ENCODE measurements at regions not wholly inside any gene's neighbourhood (a gene's known extent, or its start where the extent isn't known, plus 50 kb on each side); places are given as distances from the start of the nearest gene placed in this dataset.

DNA sequence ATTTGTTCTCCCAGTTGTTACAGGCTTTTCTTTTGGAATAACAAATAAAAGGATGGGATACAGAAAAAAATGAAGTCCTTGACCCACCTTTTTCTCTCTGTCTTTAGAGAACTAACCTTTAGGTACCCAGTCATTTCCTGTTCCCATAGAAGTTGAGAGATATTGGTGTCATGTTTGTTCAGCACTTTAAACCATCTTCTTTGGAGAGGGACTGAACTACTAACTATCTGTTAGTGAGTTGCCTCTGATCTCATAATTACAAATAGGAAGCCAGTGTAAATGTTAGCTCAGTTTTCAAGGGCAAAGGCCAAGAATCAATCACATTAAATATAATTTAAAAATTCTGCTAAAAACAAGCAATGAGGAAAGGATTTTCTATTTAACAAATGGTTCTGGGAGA, 72.9 kb upstream of the DCBLD2 start:
- DNase-seq (ENCODE audit: low spot score in 2 of 2) = no peak
- Histone ChIP-seq H3K4me3 (no peak overlapping the region), H3K27me3 (no peaks in the 10 kb centered on the region), H3K36me3 (no peaks in the 10 kb centered on the region), H3K27ac (no peak overlapping the region), H3K4me1 (no peaks in the 10 kb centered on the region), H3K9me3 (no peaks in the 10 kb centered on the region)
- TF ChIP-seq CTCF (IDR thresholded peaks at IDR 0.05) = no peak
- TF ChIP-seq POLR2AphosphoS5 (IDR thresholded peaks at IDR 0.05) = no peak
- no peak for TF ChIP-seq POLR2A (IDR thresholded peaks at IDR 0.05)
- intact Hi-C loops (cut with DNase I; ENCODE audit: low total_unique reads) = no loop called here

GRCh38 chr3:98972720-98973119, 71.2 kb upstream of the DCBLD2 start:
- no peak overlapping the region for H3K27ac ChIP-seq
- intact Hi-C loops (cut with DNase I; ENCODE audit: low total_unique reads) = no loop called here
- H3K4me3 ChIP-seq = no peak overlapping the region
- no peaks in the 10 kb centered on the region for H3K36me3 ChIP-seq
- no peaks in the 10 kb centered on the region for H3K4me1 ChIP-seq
- no peaks in the 10 kb centered on the region for H3K9me3 ChIP-seq
- DNase-seq (ENCODE audit: low spot score in 2 of 2) = no peak
- no peaks in the 10 kb centered on the region for H3K27me3 ChIP-seq
- no peak for TF ChIP-seq CTCF (IDR thresholded peaks at IDR 0.05)
- TF ChIP-seq POLR2AphosphoS5 (IDR thresholded peaks at IDR 0.05) = no peak
- TF ChIP-seq POLR2A (IDR thresholded peaks at IDR 0.05) = no peak

GRCh38 chr3:98972155-98972554, 70.7 kb upstream of the DCBLD2 start:
- H3K4me1 ChIP-seq = no peaks in the 10 kb centered on the region
- no peaks in the 10 kb centered on the region for H3K27me3 ChIP-seq
- no peak overlapping the region for H3K27ac ChIP-seq
- no peaks in the 10 kb centered on the region for H3K9me3 ChIP-seq
- DNase-seq (ENCODE audit: low spot score in 2 of 2) = no peak
- intact Hi-C loops (cut with DNase I; ENCODE audit: low total_unique reads) = no loop called here
- no peak for TF ChIP-seq CTCF (IDR thresholded peaks at IDR 0.05)
- TF ChIP-seq POLR2AphosphoS5 (IDR thresholded peaks at IDR 0.05) = no peak
- no peak for TF ChIP-seq POLR2A (IDR thresholded peaks at IDR 0.05)
- H3K4me3 ChIP-seq = no peak overlapping the region
- H3K36me3 ChIP-seq = no peaks in the 10 kb centered on the region

- Histone ChIP-seq H3K4me3 (no peak overlapping the region), H3K9me3 (no peaks in the 10 kb centered on the region), H3K27ac (no peak overlapping the region), H3K27me3 (no peaks in the 10 kb centered on the region), H3K36me3 (no peaks in the 10 kb centered on the region), H3K4me1 (no peaks in the 10 kb centered on the region)
- intact Hi-C loops (cut with DNase I; ENCODE audit: low total_unique reads) = no loop called here
- DNase-seq (ENCODE audit: low spot score in 2 of 2) = no peak
- TF ChIP-seq POLR2A (IDR thresholded peaks at IDR 0.05) (no peak), POLR2AphosphoS5 (IDR thresholded peaks at IDR 0.05) (no peak), CTCF (IDR thresholded peaks at IDR 0.05) (no peak)
These were observed 69.7 kb upstream of the DCBLD2 start for GRCh38 chr3:98971169-98971681.

DNA sequence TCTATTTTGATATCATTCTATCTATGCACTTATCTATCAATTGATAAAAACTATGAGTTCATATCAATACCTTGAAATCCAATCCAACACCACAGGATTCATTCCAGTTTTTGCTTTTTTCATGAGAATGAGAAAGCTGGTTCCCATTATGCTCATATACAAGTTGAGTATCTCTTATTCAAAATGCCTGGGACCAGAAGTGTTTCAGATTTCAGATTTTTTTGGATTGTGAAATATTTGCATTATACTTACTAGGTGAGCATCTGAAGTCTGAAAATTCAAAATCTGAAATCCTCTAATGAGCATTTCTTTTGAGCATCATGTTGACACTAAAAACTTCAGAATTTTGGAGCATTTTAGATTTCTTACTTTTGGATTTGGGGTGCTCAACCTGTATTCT, 67.8 kb upstream of the DCBLD2 start:
- H3K4me3 ChIP-seq = no peak overlapping the region
- H3K27ac ChIP-seq = no peak overlapping the region
- H3K4me1 ChIP-seq = no peaks in the 10 kb centered on the region
- H3K27me3 ChIP-seq = no peaks in the 10 kb centered on the region
- no peak for DNase-seq (ENCODE audit: low spot score in 2 of 2)
- no peaks in the 10 kb centered on the region for H3K36me3 ChIP-seq
- TF ChIP-seq CTCF (IDR thresholded peaks at IDR 0.05) (no peak), POLR2A (IDR thresholded peaks at IDR 0.05) (no peak), POLR2AphosphoS5 (IDR thresholded peaks at IDR 0.05) (no peak)
- H3K9me3 ChIP-seq = no peaks in the 10 kb centered on the region
- intact Hi-C loops (cut with DNase I; ENCODE audit: low total_unique reads) = no loop called here
